ENCODE measurements at regions not wholly inside any gene's neighbourhood (a gene's known extent, or its start where the extent isn't known, plus 50 kb on each side); places are given as distances from the start of the nearest gene placed in this dataset.
A peak's percentile ranks its signal among the peaks of the same experiment; 100 is the strongest.

- Histone ChIP-seq H2AFZ (no peak overlapping the region), H3K9me2 (replicated peaks; ENCODE audit: insufficient read depth) (no peaks in the 10 kb centered on the region), H3K27me3 (no peaks in the 10 kb centered on the region), H3K36me3 (replicated peaks; ENCODE audit: insufficient read depth, low read depth) (no peaks in the 10 kb centered on the region), H3K9me3 (ENCODE audit: low read depth) (no peaks in the 10 kb centered on the region), H3K4me2 (no peak overlapping the region), H3K4me1 (ENCODE audit: insufficient read depth) (no peaks in the 10 kb centered on the region), H3K4me3 (no peak overlapping the region), H3K27ac (no peak overlapping the region), H4K20me1 (ENCODE audit: insufficient read depth, poor library complexity, severe bottlenecking) (no peaks in the 10 kb centered on the region), H3K79me2 (no peaks in the 10 kb centered on the region)
- 80% methylated on average over 2 of the region's 2 CpGs for WGBS (ENCODE audit: low lambda C conversion rate, missing lambda C conversion rate)
- DNase-seq (ENCODE audit: low spot score), result no peak
- TF ChIP-seq EZH2 (IDR thresholded peaks at IDR 0.05; ENCODE audit: borderline replicate concordance) (no peak), CTCF (IDR thresholded peaks at IDR 0.05; ENCODE audit: poor library complexity) (no peak), EZH2phosphoT487 (IDR thresholded peaks at IDR 0.05; ENCODE audit: low read depth, severe bottlenecking, unreplicated experiment) (no peak)
Observed at GRCh38 chr7:125675640-125676039, 746.0 kb upstream of the POT1 start.

GRCh38 chr7:125675169-125675568, 745.5 kb upstream of the POT1 start:
- H3K9me2 ChIP-seq (replicated peaks; ENCODE audit: insufficient read depth), result no peaks in the 10 kb centered on the region
- DNase-seq (ENCODE audit: low spot score), result no peak
- H3K4me3 ChIP-seq, result no peak overlapping the region
- H3K9me3 ChIP-seq (ENCODE audit: low read depth), result no peaks in the 10 kb centered on the region
- no peaks in the 10 kb centered on the region for H3K79me2 ChIP-seq
- no peaks in the 10 kb centered on the region for H3K4me1 ChIP-seq (ENCODE audit: insufficient read depth)
- 97% methylated on average over 4 of the region's 4 CpGs for WGBS (ENCODE audit: low lambda C conversion rate, missing lambda C conversion rate)
- no peaks in the 10 kb centered on the region for H3K36me3 ChIP-seq (replicated peaks; ENCODE audit: insufficient read depth, low read depth)
- TF ChIP-seq EZH2phosphoT487 (IDR thresholded peaks at IDR 0.05; ENCODE audit: low read depth, severe bottlenecking, unreplicated experiment) (no peak), EZH2 (IDR thresholded peaks at IDR 0.05; ENCODE audit: borderline replicate concordance) (no peak), CTCF (IDR thresholded peaks at IDR 0.05; ENCODE audit: poor library complexity) (no peak)
- H3K27ac ChIP-seq, result no peak overlapping the region
- H3K27me3 ChIP-seq, result no peaks in the 10 kb centered on the region
- no peaks in the 10 kb centered on the region for H4K20me1 ChIP-seq (ENCODE audit: insufficient read depth, poor library complexity, severe bottlenecking)
- H2AFZ ChIP-seq, result no peak overlapping the region
- H3K4me2 ChIP-seq, result no peak overlapping the region

- Histone ChIP-seq H3K4me2 (no peak overlapping the region), H3K4me1 (ENCODE audit: insufficient read depth) (no peaks in the 10 kb centered on the region), H3K9me3 (ENCODE audit: low read depth) (no peaks in the 10 kb centered on the region), H3K27ac (no peak overlapping the region), H3K79me2 (no peaks in the 10 kb centered on the region), H3K4me3 (no peak overlapping the region), H2AFZ (no peak overlapping the region), H4K20me1 (ENCODE audit: insufficient read depth, poor library complexity, severe bottlenecking) (no peaks in the 10 kb centered on the region), H3K9me2 (replicated peaks; ENCODE audit: insufficient read depth) (no peaks in the 10 kb centered on the region), H3K36me3 (replicated peaks; ENCODE audit: insufficient read depth, low read depth) (no peaks in the 10 kb centered on the region), H3K27me3 (no peaks in the 10 kb centered on the region)
- 71% methylated on average over 1 of the region's 1 CpG for whole genome bisulfite sequencing (ENCODE audit: low lambda C conversion rate, missing lambda C conversion rate)
- peak; percentile 34 for DNase-seq (ENCODE audit: low spot score)
- TF ChIP-seq CTCF (IDR thresholded peaks at IDR 0.05; ENCODE audit: poor library complexity), result peak; percentile 71
- TF ChIP-seq EZH2 (IDR thresholded peaks at IDR 0.05; ENCODE audit: borderline replicate concordance), result no peak
Observed at GRCh38 chr7:125670926-125671572, 741.4 kb upstream of the POT1 start.

Data from hepatocyte (in vitro differentiated cells).